H54 (cell line): ENCODE measurements at regions not wholly inside any gene's neighbourhood (a gene's known extent, or its start where the extent isn't known, plus 50 kb on each side); places are given as distances from the start of the nearest gene placed in this dataset.

Source experiments
- DNase-seq: peaks from one replicate; pipeline ENCODE4 v3.0.0; 2011; ENCODE audit warnings: low spot score, mixed read lengths; ENCODE audit not compliant: insufficient read length
- FAIRE-seq: peaks from 3 replicates; lab custom pipeline; 2011; peaks lifted over from hg19 to GRCh38; lab: Jason Lieb, UNC
- POLR2A ChIP-seq: IDR thresholded peaks from 2 replicates; pipeline ENCODE4 v1.6.1; 2011; ENCODE audit warnings: low read depth, mild to moderate bottlenecking, low read length

GRCh38 chr21:24895885-24896734, 711.2 kb downstream of the MRPL39 start:
- TF ChIP-seq POLR2A = no peak
- FAIRE-seq = no peak
- DNase-seq = no peak

DNA sequence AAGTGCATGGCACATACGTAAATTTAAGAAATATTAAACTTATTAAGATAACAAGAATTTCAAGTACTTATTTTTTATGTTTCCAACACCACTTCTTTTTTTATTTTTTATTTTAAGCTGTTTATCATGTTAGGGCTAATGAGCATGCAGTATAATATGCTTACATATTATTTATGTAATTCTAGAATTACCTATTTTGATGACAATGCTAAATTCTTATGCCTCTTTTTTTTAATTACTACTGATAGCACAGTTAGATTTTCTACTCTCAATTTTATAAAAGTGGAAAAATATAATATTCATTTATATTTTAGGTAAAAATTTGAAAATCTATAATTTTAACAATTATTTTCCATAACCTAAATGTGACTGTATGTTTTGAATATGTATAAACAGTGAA, 713.0 kb downstream of the MRPL39 start:
- FAIRE-seq (no peak), DNase-seq (no peak)
- TF ChIP-seq POLR2A = no peak

GRCh38 chr21:24890021-24890420, 717.3 kb downstream of the MRPL39 start:
- DNase-seq (no peak), FAIRE-seq (no peak)
- no peak for TF ChIP-seq POLR2A

DNA sequence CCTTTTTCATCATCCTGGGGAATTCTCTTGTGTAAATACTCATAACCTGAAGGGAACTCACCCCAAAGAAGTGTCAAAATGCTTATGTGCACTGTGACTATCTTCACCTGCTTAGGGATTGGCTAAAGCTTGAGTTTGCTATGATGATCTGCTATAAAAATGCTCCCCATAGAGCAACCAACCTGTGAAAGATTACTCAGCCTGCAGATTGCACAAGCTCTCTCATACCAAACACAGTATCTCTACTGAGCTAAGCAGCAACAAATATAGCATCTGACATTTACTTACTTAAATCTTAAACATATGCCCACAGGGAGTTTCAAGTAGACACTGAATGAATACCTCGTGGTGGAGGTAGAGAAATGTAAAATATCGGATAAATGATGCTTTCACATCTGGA, 725.8 kb downstream of the MRPL39 start:
- DNase-seq (no peak), FAIRE-seq (no peak)
- no peak for TF ChIP-seq POLR2A

DNA sequence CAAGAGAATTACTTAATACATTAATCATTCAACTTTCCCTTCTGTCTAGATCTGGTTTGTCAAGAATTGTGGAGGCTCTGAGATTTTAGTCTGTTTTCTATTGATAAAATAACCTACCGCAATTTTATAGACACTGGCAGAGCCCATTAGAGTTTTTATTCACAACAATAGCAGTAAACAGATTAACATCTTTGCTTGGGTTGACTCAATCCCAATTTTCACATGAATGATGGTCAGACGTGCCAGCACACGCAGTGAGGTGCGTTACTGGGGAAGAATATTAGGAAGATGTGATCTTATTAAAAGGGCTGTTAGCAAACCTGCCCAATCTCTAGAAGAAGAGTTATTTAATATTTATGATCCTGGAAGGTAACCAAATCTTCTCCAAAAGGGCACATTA, 736.6 kb downstream of the MRPL39 start:
- FAIRE-seq (no peak), DNase-seq (no peak)
- TF ChIP-seq POLR2A = no peak

DNA sequence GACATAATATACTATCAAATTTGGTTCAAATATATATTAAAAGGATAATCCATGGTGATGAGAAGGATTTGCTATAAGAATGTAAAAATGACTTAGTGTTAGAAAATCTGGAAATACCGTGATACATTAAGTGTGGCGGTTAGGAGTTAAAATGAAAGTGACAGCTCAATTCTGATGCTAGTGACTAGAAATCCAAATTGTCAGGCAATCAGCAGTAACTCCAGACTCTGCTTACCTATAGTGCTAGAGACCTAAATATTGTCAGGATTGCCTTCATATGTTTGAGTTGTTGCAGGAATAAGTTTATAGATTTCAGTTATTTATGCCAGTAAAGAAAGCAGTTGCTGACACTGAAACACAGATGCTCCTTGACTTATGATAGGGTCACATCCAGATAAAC, 737.4 kb downstream of the MRPL39 start:
- no peak for TF ChIP-seq POLR2A
- no peak for FAIRE-seq
- no peak for DNase-seq

DNA sequence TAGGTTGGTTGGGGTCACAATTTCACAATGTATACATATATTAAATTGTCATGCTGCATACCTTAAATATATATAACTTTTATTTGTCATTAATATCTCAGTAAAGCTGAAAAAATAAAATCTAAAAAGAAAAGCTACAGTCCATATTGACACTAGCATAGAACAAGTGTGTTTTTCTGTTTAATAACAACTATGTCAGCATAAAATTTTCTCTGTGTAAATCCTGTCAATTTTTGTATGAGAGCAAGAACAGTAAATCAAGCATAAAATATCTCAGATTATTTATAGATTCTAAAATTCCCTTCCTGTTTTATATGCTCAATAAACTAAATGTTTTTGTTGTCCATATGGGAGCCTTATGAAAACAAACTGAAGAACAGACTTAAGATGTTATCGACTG, 739.2 kb downstream of the MRPL39 start:
- DNase-seq = no peak
- FAIRE-seq = no peak
- no peak for TF ChIP-seq POLR2A

DNA sequence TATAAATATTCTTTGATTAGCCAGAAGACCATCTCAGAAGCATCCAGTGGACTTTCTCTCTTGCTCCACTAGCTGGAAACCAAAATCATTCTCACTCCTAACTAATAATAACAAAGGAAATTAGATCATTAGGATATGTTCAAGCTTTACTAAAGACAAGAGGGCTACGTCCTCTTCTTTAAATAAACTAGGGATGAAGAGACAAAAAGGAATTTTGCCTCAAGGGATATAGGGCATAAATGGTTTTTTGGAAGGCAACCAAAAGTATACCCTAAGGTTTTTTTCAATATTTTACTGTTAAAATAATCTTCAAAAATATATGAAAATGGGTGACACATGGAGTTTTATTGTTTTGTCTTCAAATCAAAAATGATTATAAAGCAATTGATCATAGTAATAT, 745.8 kb downstream of the MRPL39 start:
- no peak for FAIRE-seq
- TF ChIP-seq POLR2A = no peak
- no peak for DNase-seq

DNA sequence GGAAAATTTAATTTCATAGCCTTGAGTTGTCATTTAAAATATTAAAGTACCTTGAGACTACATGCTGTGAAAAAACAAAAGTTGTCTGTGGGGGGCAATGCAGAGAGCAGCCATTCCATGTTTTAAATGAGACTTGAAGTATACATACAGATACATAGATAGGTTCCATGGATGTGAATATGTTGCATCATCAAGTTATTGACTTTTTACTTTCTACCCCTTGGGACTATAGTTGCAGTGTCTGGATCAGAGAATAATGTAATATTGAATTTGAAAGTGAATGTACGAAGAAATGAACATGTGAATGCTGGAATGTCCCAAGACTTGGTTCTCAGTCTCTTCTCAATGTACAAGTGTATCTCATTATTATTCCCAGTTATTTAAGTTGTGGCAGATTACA, 751.0 kb downstream of the MRPL39 start:
- FAIRE-seq = no peak
- no peak for DNase-seq
- no peak for TF ChIP-seq POLR2A

- no peak for TF ChIP-seq POLR2A
- FAIRE-seq = no peak
- no peak for DNase-seq
These were observed 754.6 kb downstream of the MRPL39 start for GRCh38 chr21:24852610-24853195.

- DNase-seq (no peak), FAIRE-seq (no peak)
- no peak for TF ChIP-seq POLR2A
These were observed 757.2 kb downstream of the MRPL39 start for GRCh38 chr21:24850121-24850520.

DNA sequence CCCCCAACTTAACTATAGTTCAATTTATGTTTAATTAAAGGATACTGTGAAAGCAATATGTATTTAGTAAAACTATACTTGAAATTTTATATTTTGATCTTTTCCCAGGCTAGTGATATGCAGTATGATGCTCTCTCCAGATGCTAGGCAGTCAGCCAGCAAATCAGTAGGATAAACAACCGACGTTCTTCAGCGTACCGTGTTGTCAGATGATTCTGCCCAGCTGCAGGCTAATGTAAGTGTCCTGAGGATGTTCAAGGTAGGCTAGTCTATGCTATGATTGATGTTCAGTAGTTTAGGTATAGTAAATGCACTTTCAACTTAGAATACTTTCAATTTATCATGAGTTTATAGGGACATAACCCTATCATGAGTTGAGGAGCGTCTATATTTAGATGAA, 762.6 kb downstream of the MRPL39 start:
- no peak for DNase-seq
- FAIRE-seq = no peak
- TF ChIP-seq POLR2A = no peak

DNA sequence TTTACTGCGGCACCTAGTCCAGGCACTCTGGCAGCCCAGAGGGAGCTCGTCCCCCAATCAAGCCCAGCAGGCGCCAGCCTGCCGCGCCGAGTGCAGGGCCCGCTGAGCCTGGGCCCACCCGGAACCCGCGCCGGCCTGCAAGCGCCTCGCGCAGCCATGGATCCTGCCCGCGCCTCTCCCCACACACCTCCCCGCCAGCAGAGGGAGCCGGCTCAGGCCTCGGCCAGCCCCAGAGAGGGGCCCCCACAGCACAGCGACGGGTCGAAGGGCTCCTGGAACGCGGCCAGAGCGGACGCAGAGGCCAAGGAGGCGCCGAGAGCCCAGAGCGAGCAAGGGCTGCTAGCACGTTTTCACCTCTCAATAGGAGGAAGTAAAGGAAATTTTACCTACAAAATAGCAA, 767.0 kb downstream of the MRPL39 start:
- DNase-seq (no peak), FAIRE-seq (no peak)
- no peak for TF ChIP-seq POLR2A

DNA sequence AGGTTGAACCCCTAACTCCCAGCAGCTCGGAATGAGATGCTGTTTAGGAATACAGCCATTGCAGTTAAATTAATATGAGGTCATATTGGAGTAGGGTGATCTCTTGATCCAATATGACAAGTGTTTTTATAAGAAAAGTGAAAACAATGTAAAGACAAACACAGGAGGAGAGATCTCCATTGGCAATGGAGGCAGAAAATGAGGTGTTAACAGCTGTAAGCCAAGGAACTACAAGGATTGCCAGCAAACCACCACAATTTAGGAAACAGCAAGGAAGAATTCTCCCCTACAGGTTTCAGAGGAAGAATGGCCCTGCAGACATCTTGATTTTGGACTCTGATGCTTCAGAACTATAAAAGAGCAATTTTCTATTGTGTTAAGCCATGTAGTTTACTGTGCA, 774.3 kb downstream of the MRPL39 start:
- DNase-seq = no peak
- TF ChIP-seq POLR2A = no peak
- no peak for FAIRE-seq

GRCh38 chr21:24829397-24829796, 777.9 kb downstream of the MRPL39 start:
- DNase-seq = no peak
- no peak for FAIRE-seq
- TF ChIP-seq POLR2A = no peak
